PC-3 (cell line): ENCODE measurements at regions not wholly inside any gene's neighbourhood (a gene's known extent, or its start where the extent isn't known, plus 50 kb on each side); places are given as distances from the start of the nearest gene placed in this dataset.

Source experiments
- CTCF ChIP-seq: fragments of 300-600 bp; sonication (generic); conservative IDR thresholded peaks from 2 replicates; pipeline ENCODE4 v1.5.1; 2017; ENCODE audit warnings: antibody characterized with exemption, low read depth, mild to moderate bottlenecking, low read length
- EZH2phosphoT487 ChIP-seq: fragments of 300-600 bp; sonication (generic); IDR thresholded peaks from 2 replicates; pipeline ENCODE4 v1.6.1; 2018; ENCODE audit warnings: mild to moderate bottlenecking, antibody characterized with exemption, low read length, borderline replicate concordance

DNA sequence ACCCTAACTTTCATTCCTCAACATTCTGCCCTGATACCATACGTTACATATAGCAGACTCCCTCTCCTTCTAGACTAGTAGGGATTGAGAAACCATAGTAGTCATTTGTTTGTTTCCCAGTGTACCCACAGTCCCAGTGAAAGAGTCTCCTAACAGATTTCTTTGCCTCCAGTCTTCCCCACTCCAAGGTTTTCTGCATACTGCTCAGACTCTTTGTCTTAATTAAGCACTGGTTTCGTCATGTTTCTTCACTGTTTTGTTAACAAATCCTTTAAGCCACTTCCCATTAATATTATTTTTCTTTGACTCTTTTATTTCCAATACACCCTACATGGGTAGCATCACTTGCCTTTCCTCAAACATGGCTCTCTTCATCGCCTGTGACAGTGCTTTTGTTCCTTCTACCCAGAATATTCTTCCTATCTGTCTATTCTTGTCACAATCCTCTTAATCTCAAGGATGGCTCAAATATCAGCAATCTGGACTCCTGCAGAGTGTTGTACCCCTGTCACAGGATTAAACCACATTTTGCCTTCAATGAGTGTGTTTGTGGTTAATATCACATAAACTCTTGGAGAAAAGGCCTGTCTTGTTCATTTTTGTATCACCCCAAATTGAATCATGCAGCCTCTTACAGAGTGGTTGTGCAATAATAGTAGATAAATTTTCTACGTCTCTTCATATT lies 92.7 kb upstream of the KLF12 start:
- TF ChIP-seq CTCF: no peak
- no peak for TF ChIP-seq EZH2phosphoT487
